OCI-LY7 (cell line): ENCODE measurements at regions not wholly inside any gene's neighbourhood (a gene's known extent, or its start where the extent isn't known, plus 50 kb on each side); places are given as distances from the start of the nearest gene placed in this dataset.

Source experiments
- BruUV-seq: library from RNA; stranded (reverse); fragments of 400-500 nt; replicated peaks from 2 replicates; lab custom pipeline; 2021; lab: Mats Ljungman, UMichigan
- CTCF ChIA-PET: fragments of 300-600 bp; sonication (Branson Sonifier 250); formaldehyde crosslinking; loops from one replicate; lab custom pipeline; 2022; ENCODE audit warnings: antibody characterized with exemption; ENCODE audit not compliant: unreplicated experiment; lab: Charles Lee
- POLR2A ChIA-PET: fragments of 300-600 bp; sonication (Branson Sonifier 250); formaldehyde crosslinking; loops from one replicate; lab custom pipeline; 2022; ENCODE audit warnings: antibody characterized with exemption; lab: Charles Lee
- DNase-seq: peaks from one replicate; pipeline ENCODE4 v3.0.0-alpha.2; 2015; ENCODE audit warnings: low spot score
- H2AFZ ChIP-seq: fragments of 200-600 bp; sonication (generic), shearing (Covaris generic); 2 replicates; pipeline ENCODE4 v1.6.1; 2014; ENCODE audit warnings: mild to moderate bottlenecking, antibody characterized with exemption, low read length, moderate library complexity
- H3K27ac ChIP-seq: fragments of 200-600 bp; sonication (generic); 2 replicates; pipeline ENCODE4 v1.5.1; 2014; ENCODE audit warnings: mixed run types, low read depth, mild to moderate bottlenecking, moderate library complexity, low read length, inconsistent platforms; ENCODE audit not compliant: poor library complexity, severe bottlenecking
- H3K36me3 ChIP-seq: fragments of 200-600 bp; sonication (generic); 2 replicates; pipeline ENCODE4 v1.6.1; 2014; ENCODE audit warnings: mild to moderate bottlenecking, antibody characterized with exemption, low read length, moderate library complexity, mixed read lengths; ENCODE audit not compliant: insufficient read depth
- H3K4me1 ChIP-seq: fragments of 200-600 bp; sonication (generic); 2 replicates; pipeline ENCODE4 v1.5.1; 2014; ENCODE audit warnings: mild to moderate bottlenecking, low read length; ENCODE audit not compliant: insufficient read depth, poor library complexity, severe bottlenecking
- H3K4me2 ChIP-seq: fragments of 200-600 bp; sonication (generic); 2 replicates; pipeline ENCODE4 v1.6.1; 2014; ENCODE audit warnings: mild to moderate bottlenecking, low read length
- H3K4me3 ChIP-seq: fragments of 200-600 bp; sonication (generic); 2 replicates; pipeline ENCODE4 v1.5.1; 2014; ENCODE audit warnings: mild to moderate bottlenecking, low read depth, low read length; ENCODE audit not compliant: poor library complexity, severe bottlenecking
- H3K79me2 ChIP-seq: fragments of 200-600 bp; sonication (generic); 2 replicates; pipeline ENCODE4 v1.6.1; 2016; ENCODE audit warnings: low read depth, mild to moderate bottlenecking, low read length, moderate library complexity, mixed read lengths; ENCODE audit not compliant: insufficient read depth
- H3K9me2 ChIP-seq: fragments of 200-600 bp; sonication (generic); 2 replicates; pipeline ENCODE4 v1.6.1; 2016; ENCODE audit warnings: mild to moderate bottlenecking, low read length, mixed read lengths; ENCODE audit not compliant: insufficient read depth
- H3K9me3 ChIP-seq: fragments of 200-600 bp; sonication (generic); 2 replicates; pipeline ENCODE4 v1.6.1; 2014; ENCODE audit warnings: mild to moderate bottlenecking, mixed run types, low read length, mixed read lengths
- H4K20me1 ChIP-seq: fragments of 200-600 bp; sonication (generic); 2 replicates; pipeline ENCODE4 v1.6.1; 2014; ENCODE audit warnings: mild to moderate bottlenecking, antibody characterized with exemption, low read length, moderate library complexity, mixed read lengths; ENCODE audit not compliant: insufficient read depth
- CTCF ChIP-seq: fragments of 200-600 bp; sonication (generic); conservative IDR thresholded peaks from 2 replicates; pipeline ENCODE4 v1.5.1; 2014; ENCODE audit warnings: mild to moderate bottlenecking, antibody characterized with exemption, low read length, moderate library complexity, mixed read lengths
- EZH2phosphoT487 ChIP-seq: fragments of 200-600 bp; sonication (generic); IDR thresholded peaks from 2 replicates; pipeline ENCODE4 v1.6.1; 2018; ENCODE audit warnings: low read depth, borderline replicate concordance, mild to moderate bottlenecking, mixed run types, antibody characterized with exemption, low read length, moderate library complexity, mixed read lengths
- intact Hi-C: fragments of 100-400 bp; cut with micrococcal nuclease; formaldehyde crosslinking; loops from one replicate; pipeline ENCODE4 v1.10.0; 2022; ENCODE audit not compliant: unreplicated experiment

- no TSS peak for BruUV-seq
- Histone ChIP-seq H4K20me1 (no peaks in the 10 kb centered on the region), H3K9me3 (no peaks in the 10 kb centered on the region), H3K9me2 (no peaks in the 10 kb centered on the region), H3K4me3 (no peak overlapping the region), H2AFZ (no peak overlapping the region), H3K4me1 (no peaks in the 10 kb centered on the region), H3K79me2 (no peaks in the 10 kb centered on the region), H3K4me2 (no peak overlapping the region), H3K36me3 (no peaks in the 10 kb centered on the region), H3K27ac (no peak overlapping the region)
- ChIA-PET POLR2A (interaction anchor here (0.7 to 0.9 kb wide), 2 partner anchors 11 kb away, joined by 3 read pairs; no protein-coding TSS in a partner anchor), CTCF (no interaction called here)
- no peak for TF ChIP-seq CTCF
- no peak for DNase-seq
- intact Hi-C loops = no loop called here
These were observed 64.0 kb upstream of the CDK1 start for GRCh38 chr10:60714233-60714632.

- TF ChIP-seq CTCF (no peak), EZH2phosphoT487 (no peak)
- CTCF ChIA-PET = no interaction called here
- POLR2A ChIA-PET = no interaction called here
These were observed 66.8 kb upstream of the CDK1 start for GRCh38 chr10:60711496-60711895.

GRCh38 chr10:60710041-60710440 lies 68.2 kb upstream of the CDK1 start:
- no peak overlapping the region for H3K27ac ChIP-seq
- BruUV-seq = no TSS peak
- intact Hi-C loops = no loop called here
- ChIA-PET POLR2A (interaction anchor here (0.7 kb wide), 1 partner anchor 1191 kb away, joined by 5 read pairs; no protein-coding TSS in a partner anchor), CTCF (no interaction called here)
- no peaks in the 10 kb centered on the region for H3K36me3 ChIP-seq
- no peak overlapping the region for H2AFZ ChIP-seq
- H3K9me2 ChIP-seq = no peaks in the 10 kb centered on the region
- H4K20me1 ChIP-seq = no peaks in the 10 kb centered on the region
- DNase-seq = no peak
- H3K79me2 ChIP-seq = no peaks in the 10 kb centered on the region
- no peaks in the 10 kb centered on the region for H3K4me1 ChIP-seq
- H3K9me3 ChIP-seq = no peaks in the 10 kb centered on the region
- TF ChIP-seq EZH2phosphoT487 (no peak), CTCF (no peak)
- H3K4me2 ChIP-seq = no peak overlapping the region
- no peak overlapping the region for H3K4me3 ChIP-seq

More at GRCh38 chr10:60711496-60711895, 66.8 kb upstream of the CDK1 start:
- no peaks in the 10 kb centered on the region for H3K9me3 ChIP-seq
- H3K79me2 ChIP-seq = no peaks in the 10 kb centered on the region
- H3K36me3 ChIP-seq = no peaks in the 10 kb centered on the region
- no peak overlapping the region for H3K4me3 ChIP-seq
- no peaks in the 10 kb centered on the region for H3K9me2 ChIP-seq
- H4K20me1 ChIP-seq = no peaks in the 10 kb centered on the region
- no TSS peak for BruUV-seq
- no peak overlapping the region for H2AFZ ChIP-seq
- no peak overlapping the region for H3K27ac ChIP-seq
- no peaks in the 10 kb centered on the region for H3K4me1 ChIP-seq
- intact Hi-C loops = no loop called here
- no peak for DNase-seq
- H3K4me2 ChIP-seq = no peak overlapping the region
